Stimulated activated CD4-positive, alpha-beta T cell treated with anti-CD3 and anti-CD28 coated beads, Interleukin-12 subunit alpha, Interleukin-12 subunit beta, amount 100 ng/mL, for 48 hours (primary cell): ENCODE measurements at regions not wholly inside any gene's neighbourhood (a gene's known extent, or its start where the extent isn't known, plus 50 kb on each side); places are given as distances from the start of the nearest gene placed in this dataset.
A peak's percentile ranks its signal among the peaks of the same experiment; 100 is the strongest.

ENCODE experiments used
- DNase-seq, 3 donors: peaks; one replicate each; pipeline ENCODE4 v3.0.0-alpha.2; 2020; ENCODE audit warnings: low read depth in 2 of 3, low spot score in 1 of 3

DNA sequence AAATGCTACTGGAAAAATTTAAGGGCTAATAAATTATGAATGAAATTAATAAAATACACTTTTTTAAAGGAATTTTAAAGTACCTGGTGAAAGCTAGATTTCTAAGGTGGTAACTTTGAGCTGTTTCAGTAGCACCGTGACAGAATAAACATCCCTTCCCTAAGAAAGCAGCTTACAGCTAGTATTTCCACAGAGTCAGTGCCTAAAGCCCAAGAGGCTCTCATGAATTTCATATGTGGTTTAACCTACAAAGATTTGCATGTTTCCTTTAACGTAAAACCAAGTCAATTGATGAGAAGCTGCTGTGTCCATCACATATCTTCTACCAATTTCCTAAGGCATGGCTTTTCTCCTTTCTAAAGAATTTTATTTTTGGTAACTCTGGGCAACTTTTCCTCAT lies 56.8 kb downstream of the IFNG start:
- DNase-seq = no peak

DNA sequence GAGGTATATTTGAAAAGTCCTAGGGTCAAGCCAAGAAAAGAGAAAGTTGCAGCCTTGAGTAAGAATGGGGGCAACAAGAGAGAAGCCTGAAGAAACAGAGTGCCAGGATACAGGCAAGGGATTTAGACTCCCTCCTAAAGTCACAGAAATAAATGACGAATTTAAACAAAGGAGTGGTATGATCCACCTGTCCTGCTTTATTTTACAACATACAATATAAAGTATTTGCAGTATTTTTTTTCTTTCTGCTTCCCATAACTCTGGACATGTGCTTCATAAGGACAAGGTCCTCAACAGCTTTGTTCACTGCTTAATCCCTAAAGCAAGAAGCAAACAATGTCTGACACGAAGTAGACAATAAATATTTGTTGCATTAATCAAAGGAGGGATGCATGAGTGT lies 57.4 kb downstream of the IFNG start:
- no peak for DNase-seq

DNA sequence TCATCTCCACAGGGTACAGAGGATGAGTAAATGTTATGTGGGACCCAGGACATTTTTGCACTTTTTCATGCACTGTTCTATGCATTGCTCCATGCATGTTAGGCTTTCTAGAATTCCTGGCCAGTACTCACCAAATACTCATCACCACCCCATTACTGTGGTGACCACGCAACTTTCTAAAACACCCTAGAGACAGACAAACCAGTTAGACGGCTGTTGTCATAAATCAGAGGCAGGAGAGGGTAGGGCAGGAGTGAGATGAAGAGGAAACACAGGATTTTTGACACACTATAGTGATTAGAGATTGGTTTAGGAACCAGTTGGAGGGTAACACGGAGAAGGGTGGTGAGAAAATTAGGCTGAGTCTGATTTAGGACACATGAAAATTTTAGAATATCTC lies 59.3 kb downstream of the IFNG start:
- DNase-seq = no peak

DNA sequence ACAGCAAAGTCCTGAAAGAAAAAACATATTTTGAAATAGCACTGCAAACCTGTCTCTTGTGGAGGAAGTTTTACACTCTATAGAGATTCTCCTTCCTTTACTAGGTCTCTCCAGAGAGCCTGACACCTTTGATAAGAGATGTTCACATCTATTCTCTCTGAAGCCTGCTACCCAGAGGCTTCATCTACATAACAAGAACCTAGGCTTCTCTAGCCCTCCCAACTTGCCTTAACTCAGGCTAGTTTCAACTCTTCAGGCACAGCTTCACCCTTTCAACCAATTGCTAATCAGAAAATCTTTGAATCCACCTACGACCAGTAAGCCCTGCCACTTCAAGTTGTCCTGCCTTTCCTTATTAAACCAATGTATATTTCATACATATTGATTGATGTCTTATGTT lies 60.6 kb downstream of the IFNG start:
- no peak for DNase-seq

DNA sequence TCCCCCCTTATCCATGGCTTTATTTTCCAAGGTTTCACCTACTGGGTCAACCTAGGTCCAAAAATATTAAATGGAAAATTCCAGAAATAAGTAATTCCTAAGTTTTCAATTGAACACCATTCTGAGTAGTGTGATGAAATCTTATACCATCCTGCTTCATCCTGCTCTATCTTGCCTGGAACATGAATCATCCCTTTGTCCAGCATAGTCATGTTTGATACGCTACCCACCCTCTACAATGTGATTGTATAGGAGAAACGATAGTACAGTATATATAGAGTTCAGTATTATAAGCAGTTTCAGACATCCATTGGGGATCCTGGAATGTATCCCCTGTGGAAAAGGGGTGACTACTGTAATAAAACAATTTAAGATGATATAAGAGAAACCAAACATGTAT lies 62.2 kb downstream of the IFNG start:
- no peak for DNase-seq

DNA sequence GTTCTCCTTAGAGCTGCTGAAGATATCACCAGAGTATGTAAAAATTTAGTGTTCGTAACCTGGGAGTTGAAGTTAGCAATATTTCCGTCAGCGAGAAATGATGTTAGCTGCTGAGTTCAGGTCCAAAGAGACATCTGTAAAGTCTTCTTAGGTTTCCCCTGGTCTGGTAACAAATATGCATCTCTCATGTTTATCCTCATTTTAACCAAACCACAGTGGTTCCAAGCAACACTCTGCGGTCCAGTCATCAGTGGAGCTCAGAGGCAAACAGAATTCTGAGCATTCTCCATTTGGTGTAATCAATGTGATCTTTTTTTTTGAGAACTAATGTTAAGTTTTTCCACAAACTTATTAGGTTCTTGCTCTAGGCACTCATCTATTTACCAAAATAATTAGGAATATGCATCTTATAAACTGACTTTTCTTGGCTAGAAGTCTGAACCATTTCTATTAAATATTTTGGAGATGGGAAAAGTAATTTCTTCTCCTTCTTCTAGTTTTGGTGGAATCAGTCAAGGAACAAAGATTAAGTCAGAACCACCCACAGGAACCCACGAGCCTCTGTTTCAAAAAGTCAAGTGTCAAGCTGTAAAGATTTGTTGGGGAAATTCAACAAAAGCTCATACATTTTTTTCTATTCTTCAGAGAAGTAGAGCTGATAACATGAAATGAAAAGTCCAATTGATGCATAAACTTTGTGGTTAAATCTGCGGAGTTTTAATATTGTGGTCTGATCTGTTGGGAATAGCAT lies 64.7 kb downstream of the IFNG start:
- DNase-seq = no peak

DNA sequence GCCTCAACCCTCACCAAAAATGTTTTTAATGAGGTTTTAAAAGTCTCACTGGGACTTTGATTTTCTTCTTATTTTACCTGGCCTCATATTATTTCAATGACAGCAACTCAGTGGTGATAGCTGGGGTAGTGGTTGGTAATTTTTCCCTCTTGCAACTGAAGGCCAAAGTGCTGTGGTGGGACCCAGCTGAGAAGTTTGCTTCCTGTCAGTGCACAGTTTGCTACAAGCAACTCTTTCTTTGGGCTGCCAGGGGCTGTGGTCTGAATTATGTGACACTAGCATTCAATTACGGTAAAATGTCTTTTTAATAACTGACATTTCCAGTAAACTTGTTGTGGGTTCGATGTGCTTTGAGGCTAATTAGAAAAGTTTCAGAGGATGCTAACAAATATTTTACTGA lies 65.3 kb downstream of the IFNG start:
- DNase-seq = no peak

DNA sequence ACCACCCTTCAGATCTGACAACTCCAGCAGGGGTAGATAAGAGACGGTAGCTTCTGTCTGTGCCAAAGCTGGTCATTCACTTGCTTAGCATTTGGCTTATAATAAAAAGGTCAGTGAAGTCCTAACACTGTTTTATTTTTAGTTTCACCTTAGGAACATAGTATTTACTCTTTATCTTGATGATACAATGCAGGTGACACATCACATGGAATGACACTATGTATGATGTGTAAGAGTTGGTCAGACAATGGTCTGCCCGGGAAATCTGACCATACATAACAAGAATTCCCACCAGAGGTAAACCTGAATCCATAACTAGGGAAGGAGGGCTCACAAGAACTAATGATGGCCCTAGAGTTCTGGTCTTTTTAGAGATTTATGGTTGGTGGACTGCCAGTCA lies 66.6 kb downstream of the IFNG start:
- DNase-seq = no peak

DNA sequence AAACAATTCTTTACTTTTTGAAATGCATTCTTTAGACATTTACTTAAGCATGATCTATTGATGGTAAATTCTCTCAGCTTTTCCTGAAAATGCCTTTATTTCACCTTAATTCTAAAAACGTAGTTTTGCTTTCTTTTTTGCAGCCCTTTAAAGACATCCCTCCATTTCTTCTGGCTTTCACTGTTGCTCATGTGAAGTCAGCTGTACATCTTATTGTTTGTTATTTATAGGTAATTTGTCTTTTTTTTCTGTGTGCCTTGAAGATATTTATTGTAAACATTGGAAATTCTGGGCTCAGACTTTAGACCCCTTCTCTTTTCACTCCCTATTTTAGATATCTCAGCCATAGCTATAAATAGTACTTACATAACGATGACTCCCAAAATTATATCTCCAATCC lies 70.4 kb downstream of the IFNG start:
- no peak for DNase-seq

DNA sequence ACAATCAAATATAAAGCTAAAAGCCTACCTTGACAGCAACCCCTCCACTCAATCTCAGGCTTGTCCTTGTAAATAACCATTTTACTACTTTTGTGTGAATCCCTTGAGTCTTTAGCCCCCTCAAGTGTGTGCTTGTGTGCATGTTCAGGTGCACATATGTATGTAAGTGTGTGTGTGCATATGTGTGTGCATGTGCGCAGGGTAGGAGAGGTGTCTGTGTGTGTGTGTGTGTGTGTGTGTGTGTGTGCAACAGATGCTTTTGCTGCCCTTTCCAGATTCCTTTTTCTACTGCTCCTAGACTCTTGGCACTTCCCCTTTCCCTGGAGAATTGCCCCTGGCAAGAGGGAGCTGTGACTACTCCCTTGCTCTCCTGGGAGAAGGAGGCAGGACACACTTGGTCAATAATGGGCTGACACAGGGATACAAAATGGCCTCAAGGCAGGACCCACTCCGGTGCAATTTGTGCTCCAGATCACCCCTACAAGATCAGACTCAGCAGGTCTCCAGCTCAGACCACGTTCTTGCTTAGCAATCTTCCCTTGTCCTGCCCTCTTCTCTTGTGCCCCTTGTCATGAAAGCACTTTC lies 73.4 kb downstream of the IFNG start:
- DNase-seq = no peak

DNA sequence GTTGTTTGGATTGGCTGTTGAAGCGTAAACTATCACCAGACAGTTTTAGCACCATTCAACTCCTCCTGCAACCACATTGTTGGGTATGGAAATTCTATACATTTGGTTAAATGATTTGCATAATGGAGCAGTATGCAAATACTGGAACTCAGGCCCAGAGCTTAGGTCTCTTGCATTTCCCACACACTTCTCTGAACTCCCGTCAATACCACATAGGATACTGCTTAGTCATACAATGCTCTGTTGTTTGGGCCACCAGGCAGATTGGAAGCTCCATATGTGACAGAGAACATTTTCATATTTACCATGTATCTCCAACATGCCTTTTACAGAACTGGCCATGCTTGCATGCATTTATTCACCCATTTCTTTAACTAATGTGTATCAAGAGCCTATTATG lies 78.0 kb downstream of the IFNG start:
- DNase-seq = no peak

DNA sequence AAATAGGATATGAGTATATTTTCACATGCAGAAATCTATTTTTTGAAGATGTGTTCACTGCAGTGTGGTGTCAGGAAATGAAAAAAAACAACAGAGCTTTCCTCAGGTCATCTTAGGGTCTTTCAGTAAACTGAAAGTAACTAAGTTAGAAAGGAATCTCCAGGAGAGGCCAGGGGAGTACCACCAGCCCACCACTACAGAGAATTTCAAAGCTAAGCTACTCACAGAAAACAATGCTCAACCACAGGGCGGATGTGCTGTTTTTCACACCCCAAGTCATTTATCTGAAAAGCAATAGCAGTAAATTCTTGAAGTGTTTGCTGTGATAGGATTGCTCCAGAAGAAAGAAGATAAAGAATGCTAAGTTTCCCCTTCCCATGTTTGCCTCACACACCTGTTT lies 79.0 kb downstream of the IFNG start:
- peak; percentile 4 to 15 (median 9) for DNase-seq

DNA sequence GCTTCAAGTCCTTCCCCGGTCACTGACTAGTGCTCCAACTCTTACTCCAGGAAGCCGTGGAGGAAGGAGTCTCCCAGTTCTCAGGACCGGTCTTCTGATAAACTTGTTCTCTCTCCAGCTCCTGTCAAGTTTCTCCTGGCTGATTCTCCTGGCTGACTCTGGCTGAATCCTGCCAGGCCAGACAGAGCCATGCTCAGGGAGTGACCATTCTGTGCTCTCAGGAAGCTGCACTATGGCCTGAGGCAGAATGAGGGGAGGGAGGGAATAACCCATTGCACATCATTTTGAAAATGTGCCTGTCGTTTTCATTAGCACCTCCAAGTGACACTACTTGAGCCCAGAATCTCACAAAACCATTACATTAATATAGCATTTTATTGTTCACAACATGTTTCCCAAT lies 80.8 kb downstream of the IFNG start:
- DNase-seq = no peak

DNA sequence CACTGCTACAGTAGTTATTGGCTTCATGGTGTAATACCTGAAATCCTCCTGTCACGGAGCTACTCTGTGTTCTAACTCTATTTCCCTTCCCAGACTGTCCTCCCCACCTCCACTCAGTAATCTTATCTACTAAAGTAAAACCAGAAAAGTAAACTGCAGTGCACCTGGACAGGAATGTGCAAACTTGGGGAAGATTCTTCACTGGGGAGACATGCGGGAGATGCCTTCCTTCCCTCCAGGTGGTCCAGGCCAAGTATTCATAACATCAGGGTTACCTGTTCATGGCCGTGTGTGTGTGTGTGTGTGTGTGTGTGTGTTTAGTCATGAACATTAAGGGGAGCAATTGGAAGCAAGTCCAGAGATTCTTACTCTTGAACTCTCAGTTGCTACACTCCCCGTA lies 84.1 kb downstream of the IFNG start:
- no peak for DNase-seq

DNA sequence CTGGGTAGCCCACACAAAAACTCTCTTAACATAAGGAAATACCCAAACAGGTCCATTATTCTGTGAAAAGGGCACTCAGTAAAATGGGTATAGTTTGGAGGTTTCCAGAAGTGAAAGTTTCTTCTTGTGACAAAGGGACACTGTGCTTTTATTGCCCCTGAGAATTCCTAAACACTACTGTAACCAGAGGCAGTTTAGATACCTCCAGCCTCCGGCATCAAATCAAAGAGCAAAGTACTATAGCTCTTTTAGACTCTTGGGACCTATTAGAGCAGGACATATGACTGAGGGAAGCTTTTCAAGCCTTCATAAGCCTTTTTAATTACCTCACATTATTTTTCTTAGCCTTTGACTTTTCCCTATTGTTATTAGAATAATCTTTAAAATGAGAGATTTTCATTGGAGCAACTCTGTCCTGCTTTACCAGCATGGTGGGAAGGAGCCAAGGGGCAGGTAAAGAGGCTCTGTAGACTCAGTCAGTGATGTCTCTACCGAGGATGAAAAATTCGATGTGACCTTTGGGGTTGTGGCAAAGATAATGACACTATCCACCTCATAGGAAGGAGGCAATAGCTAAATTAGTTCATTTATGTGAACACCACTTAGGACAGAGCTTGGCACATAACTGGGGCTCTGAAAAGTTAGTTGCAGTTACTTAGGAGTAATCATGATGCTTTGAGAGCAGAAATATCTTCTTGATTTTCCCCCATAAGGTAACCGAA lies 85.1 kb downstream of the IFNG start:
- no peak for DNase-seq

DNA sequence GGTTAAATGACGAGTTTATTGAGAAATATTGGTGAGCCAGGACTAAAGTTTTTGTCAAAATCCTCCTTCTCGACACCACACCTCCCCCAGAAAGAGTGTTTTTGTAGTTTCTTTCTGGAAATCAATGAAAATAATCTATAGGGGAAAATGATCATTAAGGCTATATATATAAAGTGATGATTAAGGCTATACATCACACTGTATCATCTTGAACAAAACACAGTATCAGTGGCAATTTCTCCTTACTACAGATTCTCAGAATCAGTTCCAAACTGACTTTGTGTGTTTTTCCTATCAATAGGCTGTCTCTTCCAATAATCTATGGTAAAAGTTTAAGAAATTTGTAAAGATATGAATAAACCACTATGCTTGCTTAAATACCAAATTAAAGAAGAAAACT lies 81.7 kb downstream of the IFNG-AS1 start:
- no peak for DNase-seq
